D721Med (cell line): ENCODE measurements at regions not wholly inside any gene's neighbourhood (a gene's known extent, or its start where the extent isn't known, plus 50 kb on each side); places are given as distances from the start of the nearest gene placed in this dataset.

ENCODE experiments used
- DNase-seq: peaks from one replicate; pipeline ENCODE4 v3.0.0; 2011; ENCODE audit warnings: low spot score; ENCODE audit not compliant: insufficient read length
- FAIRE-seq: peaks from 2 replicates; lab custom pipeline; 2011; peaks lifted over from hg19 to GRCh38; lab: Jason Lieb, UNC
- CTCF ChIP-seq: IDR thresholded peaks from 2 replicates; pipeline ENCODE4 v1.5.1; 2012; ENCODE audit warnings: mild to moderate bottlenecking, control low read depth; ENCODE audit not compliant: insufficient read depth; ENCODE audit errors: missing control alignments

GRCh38 chr3:106212665-106213222, 343.9 kb upstream of the CBLB start:
- no peak for TF ChIP-seq CTCF
- FAIRE-seq: no peak
- no peak for DNase-seq

- DNase-seq (no peak), FAIRE-seq (no peak)
- no peak for TF ChIP-seq CTCF
Observed at GRCh38 chr3:106213954-106214353, 345.1 kb upstream of the CBLB start.

GRCh38 chr3:106214641-106215040, 345.8 kb upstream of the CBLB start:
- DNase-seq (no peak), FAIRE-seq (no peak)
- TF ChIP-seq CTCF: no peak

- DNase-seq: no peak
- TF ChIP-seq CTCF: no peak
- FAIRE-seq: no peak
Observed at GRCh38 chr3:106215047-106215446, 346.2 kb upstream of the CBLB start.

- TF ChIP-seq CTCF: no peak
- FAIRE-seq: no peak
- no peak for DNase-seq
Observed at GRCh38 chr3:106217745-106218144, 348.9 kb upstream of the CBLB start.

- TF ChIP-seq CTCF: no peak
- FAIRE-seq: no peak
- no peak for DNase-seq
Observed at GRCh38 chr3:106227068-106227467, 358.3 kb upstream of the CBLB start.

- no peak for FAIRE-seq
- DNase-seq: no peak
Observed at GRCh38 chr3:106228271-106228670, 359.5 kb upstream of the CBLB start.

More at GRCh38 chr3:106228271-106228670, 359.5 kb upstream of the CBLB start:
- TF ChIP-seq CTCF: no peak
